HCT116 (cell line): ENCODE measurements at regions not wholly inside any gene's neighbourhood (a gene's known extent, or its start where the extent isn't known, plus 50 kb on each side); places are given as distances from the start of the nearest gene placed in this dataset.

Experiments used
- CBX3 ChIP-seq: IDR thresholded peaks from 2 replicates; pipeline ENCODE4 v1.6.1; 2012; ENCODE audit warnings: low read depth
- CEBPB ChIP-seq: IDR thresholded peaks from 2 replicates; pipeline ENCODE4 v1.6.1; 2012; ENCODE audit warnings: low read depth
- EGR1 ChIP-seq: IDR thresholded peaks from 2 replicates; pipeline ENCODE4 v1.6.1; 2012; ENCODE audit warnings: low read depth
- EZH2 ChIP-seq: fragments of 200-600 bp; sonication (generic); IDR thresholded peaks from 2 replicates; pipeline ENCODE4 v1.6.1; 2017; ENCODE audit warnings: antibody characterized with exemption, mixed run types
- EZH2phosphoT487 ChIP-seq: fragments of 200-600 bp; IDR thresholded peaks from 2 replicates; pipeline ENCODE4 v1.6.1; 2018; ENCODE audit warnings: antibody characterized with exemption, borderline replicate concordance
- JUND ChIP-seq: IDR thresholded peaks from 2 replicates; pipeline ENCODE4 v1.6.1; 2012
- POLR2A ChIP-seq: IDR thresholded peaks from 2 replicates; pipeline ENCODE4 v1.7.0; 2011; ENCODE audit warnings: borderline replicate concordance; ENCODE audit not compliant: insufficient read depth, insufficient read length; ENCODE audit errors: extremely low read depth
- RAD21 ChIP-seq: IDR thresholded peaks from 2 replicates; pipeline ENCODE4 v1.6.1; 2012; ENCODE audit warnings: low read depth, mild to moderate bottlenecking
- YY1 ChIP-seq: IDR thresholded peaks from 2 replicates; pipeline ENCODE4 v1.6.1; 2011; ENCODE audit warnings: low read length, low read depth, moderate library complexity, mild to moderate bottlenecking; ENCODE audit not compliant: insufficient replicate concordance; ENCODE audit errors: extremely low read depth
- ZNF274 ChIP-seq: fragments of 200-500 bp; sonication (Bioruptor generic); IDR thresholded peaks from 2 replicates; pipeline ENCODE4 v1.6.1; 2014; ENCODE audit warnings: mild to moderate bottlenecking, low read depth, low read length, inconsistent platforms
- TF ChIP-seq, protein P1 (sequence below), 3 experiments: fragments of 200-600 bp in 1 of 3; sonication (generic) in 1 of 3; IDR thresholded peaks in 2 of 3; conservative IDR thresholded peaks in 1 of 3; 2 replicates each; pipeline ENCODE4 v1.5.1; 2012 to 2017; ENCODE audit warnings: low read depth in 2 of 3, low read length in 2 of 3, antibody characterized with exemption in 1 of 3, borderline replicate concordance in 1 of 3, control low read depth in 1 of 3, mild to moderate bottlenecking in 1 of 3, mixed read lengths in 1 of 3, mixed run types in 1 of 3, moderate library complexity in 1 of 3; ENCODE audit not compliant: insufficient read depth in 1 of 3
- TF ChIP-seq, protein P2 (sequence below): IDR thresholded peaks from 2 replicates; pipeline ENCODE4 v1.6.1; 2012
- TF ChIP-seq, protein P3 (sequence below): IDR thresholded peaks from 2 replicates; pipeline ENCODE4 v1.6.1; 2012
- TF ChIP-seq, protein P4 (sequence below): IDR thresholded peaks from 2 replicates; pipeline ENCODE4 v1.6.1; 2012; ENCODE audit warnings: low read depth

DNA sequence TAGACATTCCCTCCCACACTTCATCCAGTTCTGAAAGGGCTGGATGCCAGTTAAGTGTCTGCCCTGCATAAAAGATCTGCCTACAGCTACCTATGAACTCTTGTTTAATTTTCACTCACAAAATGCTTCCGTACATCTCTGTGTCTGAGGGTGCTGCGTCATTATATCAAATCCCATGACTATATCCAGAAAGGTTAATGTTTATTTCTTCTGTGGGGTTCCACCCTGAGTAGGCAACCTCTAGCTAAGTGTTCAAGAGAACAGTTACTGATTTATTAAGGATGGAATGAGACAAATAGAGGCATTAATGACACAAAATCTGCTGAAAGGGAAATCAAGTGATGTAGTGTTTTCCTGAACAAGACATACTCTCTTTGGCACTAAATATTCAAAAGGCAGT, 220.2 kb downstream of the MTHFS start:
- TF ChIP-seq, protein P1, sequence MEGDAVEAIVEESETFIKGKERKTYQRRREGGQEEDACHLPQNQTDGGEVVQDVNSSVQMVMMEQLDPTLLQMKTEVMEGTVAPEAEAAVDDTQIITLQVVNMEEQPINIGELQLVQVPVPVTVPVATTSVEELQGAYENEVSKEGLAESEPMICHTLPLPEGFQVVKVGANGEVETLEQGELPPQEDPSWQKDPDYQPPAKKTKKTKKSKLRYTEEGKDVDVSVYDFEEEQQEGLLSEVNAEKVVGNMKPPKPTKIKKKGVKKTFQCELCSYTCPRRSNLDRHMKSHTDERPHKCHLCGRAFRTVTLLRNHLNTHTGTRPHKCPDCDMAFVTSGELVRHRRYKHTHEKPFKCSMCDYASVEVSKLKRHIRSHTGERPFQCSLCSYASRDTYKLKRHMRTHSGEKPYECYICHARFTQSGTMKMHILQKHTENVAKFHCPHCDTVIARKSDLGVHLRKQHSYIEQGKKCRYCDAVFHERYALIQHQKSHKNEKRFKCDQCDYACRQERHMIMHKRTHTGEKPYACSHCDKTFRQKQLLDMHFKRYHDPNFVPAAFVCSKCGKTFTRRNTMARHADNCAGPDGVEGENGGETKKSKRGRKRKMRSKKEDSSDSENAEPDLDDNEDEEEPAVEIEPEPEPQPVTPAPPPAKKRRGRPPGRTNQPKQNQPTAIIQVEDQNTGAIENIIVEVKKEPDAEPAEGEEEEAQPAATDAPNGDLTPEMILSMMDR (IDR thresholded peaks at IDR 0.05 in 2 of 3, conservative IDR thresholded peaks at IDR 0.05 in 1 of 3; ENCODE audit: borderline replicate concordance in 1 of 3, insufficient read depth in 1 of 3, low read depth in 2 of 3, low read length in 2 of 3), result no peak
- no peak for TF ChIP-seq EZH2phosphoT487
- no peak for TF ChIP-seq POLR2A
- TF ChIP-seq, protein P2, sequence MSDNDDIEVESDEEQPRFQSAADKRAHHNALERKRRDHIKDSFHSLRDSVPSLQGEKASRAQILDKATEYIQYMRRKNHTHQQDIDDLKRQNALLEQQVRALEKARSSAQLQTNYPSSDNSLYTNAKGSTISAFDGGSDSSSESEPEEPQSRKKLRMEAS, result no peak
- no peak for TF ChIP-seq EZH2
- TF ChIP-seq YY1, result no peak
- no peak for TF ChIP-seq EGR1
- TF ChIP-seq, protein P3, sequence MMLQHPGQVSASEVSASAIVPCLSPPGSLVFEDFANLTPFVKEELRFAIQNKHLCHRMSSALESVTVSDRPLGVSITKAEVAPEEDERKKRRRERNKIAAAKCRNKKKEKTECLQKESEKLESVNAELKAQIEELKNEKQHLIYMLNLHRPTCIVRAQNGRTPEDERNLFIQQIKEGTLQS, result no peak
- no peak for TF ChIP-seq RAD21
- TF ChIP-seq CBX3, result no peak
- no peak for TF ChIP-seq JUND
- TF ChIP-seq, protein P4, sequence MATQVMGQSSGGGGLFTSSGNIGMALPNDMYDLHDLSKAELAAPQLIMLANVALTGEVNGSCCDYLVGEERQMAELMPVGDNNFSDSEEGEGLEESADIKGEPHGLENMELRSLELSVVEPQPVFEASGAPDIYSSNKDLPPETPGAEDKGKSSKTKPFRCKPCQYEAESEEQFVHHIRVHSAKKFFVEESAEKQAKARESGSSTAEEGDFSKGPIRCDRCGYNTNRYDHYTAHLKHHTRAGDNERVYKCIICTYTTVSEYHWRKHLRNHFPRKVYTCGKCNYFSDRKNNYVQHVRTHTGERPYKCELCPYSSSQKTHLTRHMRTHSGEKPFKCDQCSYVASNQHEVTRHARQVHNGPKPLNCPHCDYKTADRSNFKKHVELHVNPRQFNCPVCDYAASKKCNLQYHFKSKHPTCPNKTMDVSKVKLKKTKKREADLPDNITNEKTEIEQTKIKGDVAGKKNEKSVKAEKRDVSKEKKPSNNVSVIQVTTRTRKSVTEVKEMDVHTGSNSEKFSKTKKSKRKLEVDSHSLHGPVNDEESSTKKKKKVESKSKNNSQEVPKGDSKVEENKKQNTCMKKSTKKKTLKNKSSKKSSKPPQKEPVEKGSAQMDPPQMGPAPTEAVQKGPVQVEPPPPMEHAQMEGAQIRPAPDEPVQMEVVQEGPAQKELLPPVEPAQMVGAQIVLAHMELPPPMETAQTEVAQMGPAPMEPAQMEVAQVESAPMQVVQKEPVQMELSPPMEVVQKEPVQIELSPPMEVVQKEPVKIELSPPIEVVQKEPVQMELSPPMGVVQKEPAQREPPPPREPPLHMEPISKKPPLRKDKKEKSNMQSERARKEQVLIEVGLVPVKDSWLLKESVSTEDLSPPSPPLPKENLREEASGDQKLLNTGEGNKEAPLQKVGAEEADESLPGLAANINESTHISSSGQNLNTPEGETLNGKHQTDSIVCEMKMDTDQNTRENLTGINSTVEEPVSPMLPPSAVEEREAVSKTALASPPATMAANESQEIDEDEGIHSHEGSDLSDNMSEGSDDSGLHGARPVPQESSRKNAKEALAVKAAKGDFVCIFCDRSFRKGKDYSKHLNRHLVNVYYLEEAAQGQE, result no peak
- TF ChIP-seq CEBPB, result no peak
- no peak for TF ChIP-seq ZNF274
